ENCODE measurements at regions not wholly inside any gene's neighbourhood (a gene's known extent, or its start where the extent isn't known, plus 50 kb on each side); places are given as distances from the start of the nearest gene placed in this dataset.

GRCh38 chr4:116877069-116877468 is 208.3 kb downstream of the TRAM1L1 start:
- no peak for TF ChIP-seq TCF12 (IDR thresholded peaks at IDR 0.05; ENCODE audit: low read depth)
- no peak for TF ChIP-seq CREB1 (IDR thresholded peaks at IDR 0.05; ENCODE audit: low read depth)
- TF ChIP-seq EGR1 (IDR thresholded peaks at IDR 0.05), result no peak
- no peak for TF ChIP-seq FOXM1 (IDR thresholded peaks at IDR 0.05; ENCODE audit: borderline replicate concordance, low read depth)
- TF ChIP-seq CEBPB (IDR thresholded peaks at IDR 0.05), result no peak
- TF ChIP-seq, protein P1, sequence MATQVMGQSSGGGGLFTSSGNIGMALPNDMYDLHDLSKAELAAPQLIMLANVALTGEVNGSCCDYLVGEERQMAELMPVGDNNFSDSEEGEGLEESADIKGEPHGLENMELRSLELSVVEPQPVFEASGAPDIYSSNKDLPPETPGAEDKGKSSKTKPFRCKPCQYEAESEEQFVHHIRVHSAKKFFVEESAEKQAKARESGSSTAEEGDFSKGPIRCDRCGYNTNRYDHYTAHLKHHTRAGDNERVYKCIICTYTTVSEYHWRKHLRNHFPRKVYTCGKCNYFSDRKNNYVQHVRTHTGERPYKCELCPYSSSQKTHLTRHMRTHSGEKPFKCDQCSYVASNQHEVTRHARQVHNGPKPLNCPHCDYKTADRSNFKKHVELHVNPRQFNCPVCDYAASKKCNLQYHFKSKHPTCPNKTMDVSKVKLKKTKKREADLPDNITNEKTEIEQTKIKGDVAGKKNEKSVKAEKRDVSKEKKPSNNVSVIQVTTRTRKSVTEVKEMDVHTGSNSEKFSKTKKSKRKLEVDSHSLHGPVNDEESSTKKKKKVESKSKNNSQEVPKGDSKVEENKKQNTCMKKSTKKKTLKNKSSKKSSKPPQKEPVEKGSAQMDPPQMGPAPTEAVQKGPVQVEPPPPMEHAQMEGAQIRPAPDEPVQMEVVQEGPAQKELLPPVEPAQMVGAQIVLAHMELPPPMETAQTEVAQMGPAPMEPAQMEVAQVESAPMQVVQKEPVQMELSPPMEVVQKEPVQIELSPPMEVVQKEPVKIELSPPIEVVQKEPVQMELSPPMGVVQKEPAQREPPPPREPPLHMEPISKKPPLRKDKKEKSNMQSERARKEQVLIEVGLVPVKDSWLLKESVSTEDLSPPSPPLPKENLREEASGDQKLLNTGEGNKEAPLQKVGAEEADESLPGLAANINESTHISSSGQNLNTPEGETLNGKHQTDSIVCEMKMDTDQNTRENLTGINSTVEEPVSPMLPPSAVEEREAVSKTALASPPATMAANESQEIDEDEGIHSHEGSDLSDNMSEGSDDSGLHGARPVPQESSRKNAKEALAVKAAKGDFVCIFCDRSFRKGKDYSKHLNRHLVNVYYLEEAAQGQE (IDR thresholded peaks at IDR 0.05; ENCODE audit: low read depth), result no peak
- TF ChIP-seq ZBTB7A (IDR thresholded peaks at IDR 0.05; ENCODE audit: low read depth), result no peak
- TF ChIP-seq EP300 (IDR thresholded peaks at IDR 0.05; ENCODE audit: borderline replicate concordance), result no peak
- TF ChIP-seq, protein P2, sequence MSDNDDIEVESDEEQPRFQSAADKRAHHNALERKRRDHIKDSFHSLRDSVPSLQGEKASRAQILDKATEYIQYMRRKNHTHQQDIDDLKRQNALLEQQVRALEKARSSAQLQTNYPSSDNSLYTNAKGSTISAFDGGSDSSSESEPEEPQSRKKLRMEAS (IDR thresholded peaks at IDR 0.05), result no peak
- TF ChIP-seq RAD21 (IDR thresholded peaks at IDR 0.05; ENCODE audit: low read depth), result no peak
- no peak for TF ChIP-seq TEAD4 (IDR thresholded peaks at IDR 0.05)
- no peak for TF ChIP-seq NFIC (IDR thresholded peaks at IDR 0.05)
- no peak for TF ChIP-seq TAF1 (IDR thresholded peaks at IDR 0.05; ENCODE audit: low read depth)
- TF ChIP-seq YY1 (IDR thresholded peaks at IDR 0.05; ENCODE audit: low read depth), result no peak
- TF ChIP-seq, protein P3, sequence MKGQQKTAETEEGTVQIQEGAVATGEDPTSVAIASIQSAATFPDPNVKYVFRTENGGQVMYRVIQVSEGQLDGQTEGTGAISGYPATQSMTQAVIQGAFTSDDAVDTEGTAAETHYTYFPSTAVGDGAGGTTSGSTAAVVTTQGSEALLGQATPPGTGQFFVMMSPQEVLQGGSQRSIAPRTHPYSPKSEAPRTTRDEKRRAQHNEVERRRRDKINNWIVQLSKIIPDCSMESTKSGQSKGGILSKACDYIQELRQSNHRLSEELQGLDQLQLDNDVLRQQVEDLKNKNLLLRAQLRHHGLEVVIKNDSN (IDR thresholded peaks at IDR 0.05), result no peak

GRCh38 chr4:116872941-116873340 is 212.4 kb downstream of the TRAM1L1 start:
- TF ChIP-seq, protein P3 (IDR thresholded peaks at IDR 0.05), result no peak
- no peak for TF ChIP-seq TCF12 (IDR thresholded peaks at IDR 0.05; ENCODE audit: low read depth)
- TF ChIP-seq, protein P2 (IDR thresholded peaks at IDR 0.05), result no peak
- no peak for TF ChIP-seq TEAD4 (IDR thresholded peaks at IDR 0.05)
- no peak for TF ChIP-seq NFIC (IDR thresholded peaks at IDR 0.05)
- TF ChIP-seq TAF1 (IDR thresholded peaks at IDR 0.05; ENCODE audit: low read depth), result no peak
- TF ChIP-seq ZBTB7A (IDR thresholded peaks at IDR 0.05; ENCODE audit: low read depth), result no peak
- TF ChIP-seq EGR1 (IDR thresholded peaks at IDR 0.05), result no peak

DNA sequence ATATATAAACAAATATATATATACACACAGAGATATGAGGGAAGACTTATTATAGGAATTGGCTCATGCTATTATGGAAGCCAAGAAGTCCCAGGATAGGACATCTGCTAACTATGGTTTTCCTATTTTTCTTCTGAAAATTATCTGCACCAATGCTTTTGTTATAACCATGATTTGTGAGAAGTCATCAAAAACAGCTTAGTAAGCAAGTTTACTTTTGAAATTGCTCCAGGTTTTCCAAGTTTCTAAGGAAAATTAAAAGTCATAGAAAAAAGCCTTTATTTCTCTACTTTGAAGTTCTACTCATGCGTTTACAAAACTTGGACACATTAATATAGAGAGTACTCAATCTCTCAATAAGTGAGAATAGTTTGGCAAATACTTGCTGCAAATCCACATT is 213.1 kb downstream of the TRAM1L1 start:
- TF ChIP-seq EP300 (IDR thresholded peaks at IDR 0.05; ENCODE audit: borderline replicate concordance) (no peak), YY1 (IDR thresholded peaks at IDR 0.05; ENCODE audit: low read depth) (no peak), FOXM1 (IDR thresholded peaks at IDR 0.05; ENCODE audit: borderline replicate concordance, low read depth) (no peak), CEBPB (IDR thresholded peaks at IDR 0.05) (no peak), NFIC (IDR thresholded peaks at IDR 0.05) (no peak), TEAD4 (IDR thresholded peaks at IDR 0.05) (no peak), TCF12 (IDR thresholded peaks at IDR 0.05; ENCODE audit: low read depth) (no peak), TAF1 (IDR thresholded peaks at IDR 0.05; ENCODE audit: low read depth) (no peak), EGR1 (IDR thresholded peaks at IDR 0.05) (no peak), RAD21 (IDR thresholded peaks at IDR 0.05; ENCODE audit: low read depth) (no peak), CREB1 (IDR thresholded peaks at IDR 0.05; ENCODE audit: low read depth) (no peak), ZBTB7A (IDR thresholded peaks at IDR 0.05; ENCODE audit: low read depth) (no peak)
- TF ChIP-seq, protein P2 (IDR thresholded peaks at IDR 0.05), result no peak
- TF ChIP-seq, protein P1 (IDR thresholded peaks at IDR 0.05; ENCODE audit: low read depth), result no peak
- TF ChIP-seq, protein P3 (IDR thresholded peaks at IDR 0.05), result no peak

DNA sequence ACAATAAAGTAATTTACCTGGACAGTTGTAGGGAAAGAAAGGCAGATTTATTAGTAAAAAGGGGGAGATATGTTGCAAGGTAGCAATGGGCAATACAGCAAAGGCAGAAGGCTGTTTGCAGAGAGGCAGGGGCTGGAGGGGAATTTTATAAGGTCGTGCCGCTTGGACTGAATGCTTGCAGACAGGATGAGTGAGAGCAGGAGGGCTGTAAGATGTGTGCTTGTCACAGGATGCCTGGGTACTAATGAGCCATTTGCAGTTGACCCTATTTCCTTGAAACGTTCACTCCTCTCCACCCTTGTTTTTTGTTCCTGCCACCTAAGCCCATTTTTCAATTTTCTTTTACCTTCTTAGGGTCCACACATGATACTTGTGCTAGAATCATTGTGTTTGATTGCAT is 214.7 kb downstream of the TRAM1L1 start:
- no peak for TF ChIP-seq TAF1 (IDR thresholded peaks at IDR 0.05; ENCODE audit: low read depth)
- TF ChIP-seq TEAD4 (IDR thresholded peaks at IDR 0.05), result no peak
- no peak for TF ChIP-seq EGR1 (IDR thresholded peaks at IDR 0.05)
- TF ChIP-seq CREB1 (IDR thresholded peaks at IDR 0.05; ENCODE audit: low read depth), result no peak
- no peak for TF ChIP-seq EP300 (IDR thresholded peaks at IDR 0.05; ENCODE audit: borderline replicate concordance)
- TF ChIP-seq, protein P1 (IDR thresholded peaks at IDR 0.05; ENCODE audit: low read depth), result no peak
- no peak for TF ChIP-seq CEBPB (IDR thresholded peaks at IDR 0.05)
- TF ChIP-seq ZBTB7A (IDR thresholded peaks at IDR 0.05; ENCODE audit: low read depth), result no peak
- no peak for TF ChIP-seq NFIC (IDR thresholded peaks at IDR 0.05)
- no peak for TF ChIP-seq RAD21 (IDR thresholded peaks at IDR 0.05; ENCODE audit: low read depth)
- TF ChIP-seq FOXM1 (IDR thresholded peaks at IDR 0.05; ENCODE audit: borderline replicate concordance, low read depth), result no peak
